ENCODE measurements at regions not wholly inside any gene's neighbourhood (a gene's known extent, or its start where the extent isn't known, plus 50 kb on each side); places are given as distances from the start of the nearest gene placed in this dataset.

DNA sequence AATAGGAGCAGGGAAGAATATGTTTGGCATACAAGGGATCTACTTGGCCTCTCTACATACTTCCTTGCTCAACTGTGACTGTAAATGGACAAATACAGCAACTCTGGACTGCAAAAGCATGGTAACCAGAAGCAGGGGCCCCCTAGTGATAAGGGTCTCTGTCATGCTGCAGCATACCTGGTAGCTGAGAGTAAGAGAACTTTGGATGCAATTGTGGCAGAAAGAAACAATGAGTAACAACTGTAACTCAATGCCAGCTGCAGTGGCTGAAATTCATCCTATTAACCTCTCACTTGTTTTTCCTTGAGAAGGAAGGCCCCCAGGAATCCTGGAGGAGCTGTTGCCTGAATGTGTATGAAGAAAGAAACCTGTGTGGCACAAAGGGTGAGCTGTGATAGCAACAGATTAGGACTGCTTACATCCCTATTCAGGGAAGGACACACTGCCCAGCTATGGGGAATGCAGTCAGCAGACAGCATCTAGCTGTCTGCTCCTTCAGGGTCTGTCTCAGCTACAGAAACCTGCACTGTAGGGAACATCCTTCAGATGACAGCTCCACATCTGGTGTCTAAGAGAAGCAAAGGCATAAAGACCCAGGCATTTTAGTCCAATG lies 468.1 kb upstream of the ACTBL2 start:
- Histone ChIP-seq H3K4me3 (replicated peaks; ENCODE audit: insufficient read depth, low read length) (no peak overlapping the region), H3K27ac (replicated peaks) (no peak overlapping the region), H3K27me3 (ENCODE audit: insufficient read depth, poor library complexity, severe bottlenecking) (no peaks in the 10 kb centered on the region)
- no peak for TF ChIP-seq POLR2AphosphoS5 (IDR thresholded peaks at IDR 0.05; ENCODE audit: low read depth)
- no peak for TF ChIP-seq SPI1 (IDR thresholded peaks at IDR 0.05; ENCODE audit: borderline replicate concordance, low read depth)
- TF ChIP-seq, protein P1, sequence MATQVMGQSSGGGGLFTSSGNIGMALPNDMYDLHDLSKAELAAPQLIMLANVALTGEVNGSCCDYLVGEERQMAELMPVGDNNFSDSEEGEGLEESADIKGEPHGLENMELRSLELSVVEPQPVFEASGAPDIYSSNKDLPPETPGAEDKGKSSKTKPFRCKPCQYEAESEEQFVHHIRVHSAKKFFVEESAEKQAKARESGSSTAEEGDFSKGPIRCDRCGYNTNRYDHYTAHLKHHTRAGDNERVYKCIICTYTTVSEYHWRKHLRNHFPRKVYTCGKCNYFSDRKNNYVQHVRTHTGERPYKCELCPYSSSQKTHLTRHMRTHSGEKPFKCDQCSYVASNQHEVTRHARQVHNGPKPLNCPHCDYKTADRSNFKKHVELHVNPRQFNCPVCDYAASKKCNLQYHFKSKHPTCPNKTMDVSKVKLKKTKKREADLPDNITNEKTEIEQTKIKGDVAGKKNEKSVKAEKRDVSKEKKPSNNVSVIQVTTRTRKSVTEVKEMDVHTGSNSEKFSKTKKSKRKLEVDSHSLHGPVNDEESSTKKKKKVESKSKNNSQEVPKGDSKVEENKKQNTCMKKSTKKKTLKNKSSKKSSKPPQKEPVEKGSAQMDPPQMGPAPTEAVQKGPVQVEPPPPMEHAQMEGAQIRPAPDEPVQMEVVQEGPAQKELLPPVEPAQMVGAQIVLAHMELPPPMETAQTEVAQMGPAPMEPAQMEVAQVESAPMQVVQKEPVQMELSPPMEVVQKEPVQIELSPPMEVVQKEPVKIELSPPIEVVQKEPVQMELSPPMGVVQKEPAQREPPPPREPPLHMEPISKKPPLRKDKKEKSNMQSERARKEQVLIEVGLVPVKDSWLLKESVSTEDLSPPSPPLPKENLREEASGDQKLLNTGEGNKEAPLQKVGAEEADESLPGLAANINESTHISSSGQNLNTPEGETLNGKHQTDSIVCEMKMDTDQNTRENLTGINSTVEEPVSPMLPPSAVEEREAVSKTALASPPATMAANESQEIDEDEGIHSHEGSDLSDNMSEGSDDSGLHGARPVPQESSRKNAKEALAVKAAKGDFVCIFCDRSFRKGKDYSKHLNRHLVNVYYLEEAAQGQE (IDR thresholded peaks at IDR 0.05; ENCODE audit: insufficient replicate concordance, low read depth): no peak
- TF ChIP-seq GABPA (IDR thresholded peaks at IDR 0.05; ENCODE audit: low read depth): no peak
- TF ChIP-seq, protein P2, sequence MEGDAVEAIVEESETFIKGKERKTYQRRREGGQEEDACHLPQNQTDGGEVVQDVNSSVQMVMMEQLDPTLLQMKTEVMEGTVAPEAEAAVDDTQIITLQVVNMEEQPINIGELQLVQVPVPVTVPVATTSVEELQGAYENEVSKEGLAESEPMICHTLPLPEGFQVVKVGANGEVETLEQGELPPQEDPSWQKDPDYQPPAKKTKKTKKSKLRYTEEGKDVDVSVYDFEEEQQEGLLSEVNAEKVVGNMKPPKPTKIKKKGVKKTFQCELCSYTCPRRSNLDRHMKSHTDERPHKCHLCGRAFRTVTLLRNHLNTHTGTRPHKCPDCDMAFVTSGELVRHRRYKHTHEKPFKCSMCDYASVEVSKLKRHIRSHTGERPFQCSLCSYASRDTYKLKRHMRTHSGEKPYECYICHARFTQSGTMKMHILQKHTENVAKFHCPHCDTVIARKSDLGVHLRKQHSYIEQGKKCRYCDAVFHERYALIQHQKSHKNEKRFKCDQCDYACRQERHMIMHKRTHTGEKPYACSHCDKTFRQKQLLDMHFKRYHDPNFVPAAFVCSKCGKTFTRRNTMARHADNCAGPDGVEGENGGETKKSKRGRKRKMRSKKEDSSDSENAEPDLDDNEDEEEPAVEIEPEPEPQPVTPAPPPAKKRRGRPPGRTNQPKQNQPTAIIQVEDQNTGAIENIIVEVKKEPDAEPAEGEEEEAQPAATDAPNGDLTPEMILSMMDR (IDR thresholded peaks at IDR 0.05; ENCODE audit: insufficient read depth, low read length): no peak
- DNase-seq (ENCODE audit: low read depth in 1 of 2, low spot score in 1 of 2): no peak

DNA sequence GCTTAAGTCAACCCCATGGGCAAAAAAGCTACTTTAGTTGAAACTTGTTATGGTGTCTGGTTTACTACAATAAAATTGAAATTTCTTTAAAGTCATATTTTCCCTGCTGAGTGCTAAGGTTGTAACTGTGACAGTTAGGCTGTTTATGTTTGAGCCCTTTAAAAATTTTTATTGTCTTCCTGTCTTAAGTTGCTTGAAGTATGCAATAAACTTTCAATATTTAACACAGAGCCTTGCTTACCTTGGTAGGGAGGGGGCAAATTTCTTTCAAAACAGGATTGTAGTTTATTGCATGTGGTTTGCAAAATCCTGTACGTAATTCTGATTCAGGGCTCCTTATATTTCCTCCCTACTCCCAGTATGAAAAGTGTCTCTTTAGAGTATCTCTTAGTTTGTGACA lies 465.5 kb upstream of the ACTBL2 start:
- TF ChIP-seq, protein P1 (IDR thresholded peaks at IDR 0.05; ENCODE audit: insufficient replicate concordance, low read depth): no peak
- TF ChIP-seq SPI1 (IDR thresholded peaks at IDR 0.05; ENCODE audit: borderline replicate concordance, low read depth) (no peak), POLR2AphosphoS5 (IDR thresholded peaks at IDR 0.05; ENCODE audit: low read depth) (no peak), GABPA (IDR thresholded peaks at IDR 0.05; ENCODE audit: low read depth) (no peak)
- TF ChIP-seq, protein P2 (IDR thresholded peaks at IDR 0.05; ENCODE audit: insufficient read depth, low read length): no peak
- no peak overlapping the region for H3K27ac ChIP-seq (replicated peaks)
- H3K27me3 ChIP-seq (ENCODE audit: insufficient read depth, poor library complexity, severe bottlenecking): no peaks in the 10 kb centered on the region
- DNase-seq (ENCODE audit: low read depth in 1 of 2, low spot score in 1 of 2): no peak
- no peak overlapping the region for H3K4me3 ChIP-seq (replicated peaks; ENCODE audit: insufficient read depth, low read length)

DNA sequence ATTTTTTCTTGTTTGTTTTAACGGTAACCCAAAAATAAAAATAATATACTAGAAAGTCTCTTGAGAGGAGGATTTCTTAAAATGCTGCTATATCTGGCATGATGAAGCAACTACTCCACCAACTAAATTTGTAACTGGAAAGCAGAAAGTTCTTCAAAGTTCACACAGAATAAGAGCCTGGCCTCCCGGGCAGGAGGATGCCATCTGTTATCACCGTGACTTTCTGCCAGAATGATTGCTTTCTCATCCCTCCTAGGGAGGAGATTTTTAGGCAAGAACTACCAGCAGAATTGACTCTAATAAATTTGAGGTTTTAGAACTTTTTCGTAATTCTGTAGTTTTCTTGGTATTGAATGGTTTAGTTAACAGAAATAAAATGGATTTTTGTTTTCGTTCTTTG lies 464.6 kb upstream of the ACTBL2 start:
- no peak for DNase-seq (ENCODE audit: low read depth in 1 of 2, low spot score in 1 of 2)
- Histone ChIP-seq H3K27ac (replicated peaks) (no peak overlapping the region), H3K27me3 (ENCODE audit: insufficient read depth, poor library complexity, severe bottlenecking) (no peaks in the 10 kb centered on the region), H3K4me3 (replicated peaks; ENCODE audit: insufficient read depth, low read length) (no peak overlapping the region)
- TF ChIP-seq POLR2AphosphoS5 (IDR thresholded peaks at IDR 0.05; ENCODE audit: low read depth): no peak
- no peak for TF ChIP-seq SPI1 (IDR thresholded peaks at IDR 0.05; ENCODE audit: borderline replicate concordance, low read depth)
- TF ChIP-seq, protein P2 (IDR thresholded peaks at IDR 0.05; ENCODE audit: insufficient read depth, low read length): no peak
- no peak for TF ChIP-seq GABPA (IDR thresholded peaks at IDR 0.05; ENCODE audit: low read depth)
- TF ChIP-seq, protein P1 (IDR thresholded peaks at IDR 0.05; ENCODE audit: insufficient replicate concordance, low read depth): no peak
